ENCODE measurements at regions not wholly inside any gene's neighbourhood (a gene's known extent, or its start where the extent isn't known, plus 50 kb on each side); places are given as distances from the start of the nearest gene placed in this dataset.

DNA sequence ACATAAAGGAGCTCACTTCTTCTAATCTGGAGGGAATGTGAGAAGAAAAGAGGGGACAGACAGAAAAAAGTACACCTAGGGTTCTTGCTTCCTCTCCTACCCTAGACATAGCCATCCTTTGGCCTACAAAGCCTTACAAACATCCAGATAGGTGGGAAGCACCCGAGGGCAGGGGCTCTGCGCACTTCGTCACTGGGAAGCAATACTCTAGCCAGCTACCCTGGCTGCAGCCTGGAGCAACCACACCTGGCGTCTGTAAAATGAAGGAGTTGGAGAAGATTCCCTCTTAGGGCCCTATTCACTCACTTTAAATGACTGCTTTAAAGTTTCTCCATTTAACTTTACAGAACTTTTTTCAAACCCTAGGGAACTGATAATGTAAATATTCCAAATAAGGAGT lies 65.7 kb upstream of the NOCT start:
- H3K27me3 ChIP-seq (ENCODE audit: control insufficient read depth, insufficient read depth, low read length): no peaks in the 10 kb centered on the region
- no peaks in the 10 kb centered on the region for H3K36me3 ChIP-seq (ENCODE audit: control insufficient read depth, insufficient read depth, low read length)
- H3K9ac ChIP-seq (ENCODE audit: low read length): no peak overlapping the region
- H3K4me1 ChIP-seq (ENCODE audit: control insufficient read depth, insufficient read depth, low read length): no peaks in the 10 kb centered on the region
- H3K4me3 ChIP-seq (ENCODE audit: low read length): no peak overlapping the region
- no peaks in the 10 kb centered on the region for H3K9me3 ChIP-seq (ENCODE audit: control insufficient read depth, low read length)

DNA sequence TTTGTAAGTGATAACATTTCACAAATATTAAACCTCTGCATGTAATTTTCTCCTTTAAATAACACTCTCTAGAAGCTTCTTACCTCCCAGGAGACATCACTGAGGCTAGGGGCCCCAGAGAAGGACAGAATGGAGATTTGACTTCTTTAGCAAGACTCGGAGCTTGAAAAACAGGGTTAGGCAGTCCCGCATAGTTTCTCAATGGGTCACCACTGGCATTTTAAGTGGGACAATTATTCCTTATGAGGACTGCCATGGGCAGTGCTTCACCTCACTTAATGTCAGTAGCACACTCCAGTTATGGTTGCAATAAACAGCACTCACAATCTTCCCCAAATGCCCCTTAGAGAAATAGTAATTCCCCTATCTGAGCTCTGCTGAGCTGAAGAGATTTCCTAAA lies 66.7 kb upstream of the NOCT start:
- no peaks in the 10 kb centered on the region for H3K36me3 ChIP-seq (ENCODE audit: control insufficient read depth, insufficient read depth, low read length)
- no peaks in the 10 kb centered on the region for H3K4me1 ChIP-seq (ENCODE audit: control insufficient read depth, insufficient read depth, low read length)
- H3K4me3 ChIP-seq (ENCODE audit: low read length): no peak overlapping the region
- no peak overlapping the region for H3K9ac ChIP-seq (ENCODE audit: low read length)
- no peaks in the 10 kb centered on the region for H3K27me3 ChIP-seq (ENCODE audit: control insufficient read depth, insufficient read depth, low read length)
- no peaks in the 10 kb centered on the region for H3K9me3 ChIP-seq (ENCODE audit: control insufficient read depth, low read length)

DNA sequence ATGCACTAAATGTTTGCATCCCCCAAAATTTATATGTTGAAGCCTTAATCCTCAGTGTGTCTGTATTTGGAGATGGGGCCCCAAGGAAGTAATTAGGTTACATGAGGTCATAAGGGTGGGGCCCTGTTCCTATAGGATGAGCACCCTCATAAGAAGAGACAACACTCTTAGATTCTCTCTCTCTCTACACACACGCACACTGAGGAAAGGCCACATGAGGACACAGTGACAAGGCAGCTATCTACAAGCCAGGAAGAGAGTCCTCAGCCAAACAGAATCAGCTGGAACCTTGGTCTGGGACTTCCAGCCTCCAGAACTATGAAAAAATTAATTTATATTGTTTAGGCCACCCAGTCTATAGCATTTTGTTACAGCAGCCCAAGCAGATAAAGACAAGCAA lies 69.3 kb upstream of the NOCT start:
- Histone ChIP-seq H3K9me3 (ENCODE audit: control insufficient read depth, low read length) (no peaks in the 10 kb centered on the region), H3K4me1 (ENCODE audit: control insufficient read depth, insufficient read depth, low read length) (no peaks in the 10 kb centered on the region), H3K9ac (ENCODE audit: low read length) (no peak overlapping the region), H3K36me3 (ENCODE audit: control insufficient read depth, insufficient read depth, low read length) (no peaks in the 10 kb centered on the region), H3K4me3 (ENCODE audit: low read length) (no peak overlapping the region), H3K27me3 (ENCODE audit: control insufficient read depth, insufficient read depth, low read length) (no peaks in the 10 kb centered on the region)

DNA sequence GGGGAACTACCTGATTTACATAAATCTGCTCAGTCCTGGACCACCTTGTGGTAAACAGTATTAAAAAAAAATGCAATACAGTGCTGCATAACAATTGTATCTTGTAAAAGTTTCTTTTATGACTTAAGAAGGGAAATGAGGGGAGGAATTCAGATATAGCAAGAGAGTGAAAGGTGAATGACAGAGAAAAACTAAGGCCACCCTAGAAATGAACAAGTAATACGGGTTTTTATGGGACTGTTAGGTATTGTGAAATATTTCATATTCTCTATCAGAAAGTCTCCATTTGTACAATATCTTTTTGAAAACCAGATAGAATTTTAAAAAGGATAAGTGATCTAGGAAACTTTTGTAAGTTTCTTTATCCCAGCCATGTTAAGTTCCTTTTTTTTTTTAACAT lies 69.7 kb upstream of the NOCT start:
- no peaks in the 10 kb centered on the region for H3K9me3 ChIP-seq (ENCODE audit: control insufficient read depth, low read length)
- no peak overlapping the region for H3K4me3 ChIP-seq (ENCODE audit: low read length)
- no peaks in the 10 kb centered on the region for H3K27me3 ChIP-seq (ENCODE audit: control insufficient read depth, insufficient read depth, low read length)
- no peaks in the 10 kb centered on the region for H3K4me1 ChIP-seq (ENCODE audit: control insufficient read depth, insufficient read depth, low read length)
- no peaks in the 10 kb centered on the region for H3K36me3 ChIP-seq (ENCODE audit: control insufficient read depth, insufficient read depth, low read length)
- no peak overlapping the region for H3K9ac ChIP-seq (ENCODE audit: low read length)

DNA sequence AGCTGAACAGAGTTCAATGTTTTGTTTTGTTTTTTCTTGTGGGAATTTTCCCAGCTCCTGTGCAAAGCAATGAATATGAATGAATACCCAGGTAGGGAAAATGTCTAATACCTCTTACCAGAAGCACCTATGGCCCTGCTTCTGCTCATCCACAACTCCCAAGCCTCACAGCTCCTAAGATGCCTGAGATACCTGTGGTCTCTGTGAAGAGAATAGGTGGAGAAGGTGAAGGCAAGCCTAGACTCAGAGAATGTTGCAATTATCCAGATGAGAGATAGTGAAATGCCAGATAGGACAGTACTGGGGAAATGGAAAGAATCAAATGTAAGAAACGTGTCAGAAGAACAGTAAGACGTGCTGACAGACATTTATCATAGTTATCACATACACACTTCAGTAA lies 70.2 kb upstream of the NOCT start:
- Histone ChIP-seq H3K9ac (ENCODE audit: low read length) (no peak overlapping the region), H3K27me3 (ENCODE audit: control insufficient read depth, insufficient read depth, low read length) (no peaks in the 10 kb centered on the region), H3K9me3 (ENCODE audit: control insufficient read depth, low read length) (no peaks in the 10 kb centered on the region), H3K4me3 (ENCODE audit: low read length) (no peak overlapping the region), H3K4me1 (ENCODE audit: control insufficient read depth, insufficient read depth, low read length) (no peaks in the 10 kb centered on the region), H3K36me3 (ENCODE audit: control insufficient read depth, insufficient read depth, low read length) (no peaks in the 10 kb centered on the region)

DNA sequence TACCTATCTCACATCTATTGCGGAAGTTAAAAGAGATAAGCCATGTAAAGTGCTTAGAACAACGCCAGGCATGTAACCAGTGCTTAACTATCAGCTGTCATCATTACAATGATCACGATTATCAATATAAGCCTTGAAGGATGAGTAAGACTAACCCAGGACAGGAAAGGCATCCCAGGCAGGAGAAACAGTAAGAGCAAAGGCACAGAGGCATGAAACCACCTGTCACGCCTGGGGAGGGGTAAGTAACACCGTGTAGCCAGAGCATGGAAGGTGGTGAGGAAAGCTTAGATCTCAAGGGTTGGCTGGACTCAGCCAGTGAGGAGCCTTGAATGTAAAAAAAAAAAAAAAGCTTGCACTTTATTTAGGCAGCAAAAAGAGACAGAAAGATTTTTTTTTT lies 71.7 kb upstream of the NOCT start:
- no peaks in the 10 kb centered on the region for H3K27me3 ChIP-seq (ENCODE audit: control insufficient read depth, insufficient read depth, low read length)
- no peaks in the 10 kb centered on the region for H3K4me1 ChIP-seq (ENCODE audit: control insufficient read depth, insufficient read depth, low read length)
- H3K4me3 ChIP-seq (ENCODE audit: low read length): no peak overlapping the region
- H3K9ac ChIP-seq (ENCODE audit: low read length): no peak overlapping the region
- H3K36me3 ChIP-seq (ENCODE audit: control insufficient read depth, insufficient read depth, low read length): no peaks in the 10 kb centered on the region
- H3K9me3 ChIP-seq (ENCODE audit: control insufficient read depth, low read length): no peaks in the 10 kb centered on the region

DNA sequence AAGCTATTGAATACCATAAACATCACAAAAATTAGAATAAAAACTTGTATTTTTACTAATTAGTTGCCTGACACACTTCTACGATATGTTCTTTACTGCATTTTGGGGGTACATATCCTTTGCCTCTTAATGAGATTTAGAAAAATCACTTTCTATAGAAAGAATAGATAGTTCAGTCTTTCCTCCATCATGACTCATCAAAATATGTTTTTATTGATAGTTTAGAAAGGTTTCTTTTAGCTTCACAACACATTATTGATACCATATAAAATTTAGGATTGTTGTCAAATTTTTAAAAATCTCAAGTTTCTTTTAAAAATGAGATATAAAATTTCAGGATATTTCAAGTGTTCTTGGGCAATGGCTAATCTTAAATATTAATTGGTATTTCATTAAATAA lies 74.5 kb upstream of the NOCT start:
- H3K27me3 ChIP-seq (ENCODE audit: control insufficient read depth, insufficient read depth, low read length): no peaks in the 10 kb centered on the region
- no peaks in the 10 kb centered on the region for H3K9me3 ChIP-seq (ENCODE audit: control insufficient read depth, low read length)
- H3K9ac ChIP-seq (ENCODE audit: low read length): no peak overlapping the region

DNA sequence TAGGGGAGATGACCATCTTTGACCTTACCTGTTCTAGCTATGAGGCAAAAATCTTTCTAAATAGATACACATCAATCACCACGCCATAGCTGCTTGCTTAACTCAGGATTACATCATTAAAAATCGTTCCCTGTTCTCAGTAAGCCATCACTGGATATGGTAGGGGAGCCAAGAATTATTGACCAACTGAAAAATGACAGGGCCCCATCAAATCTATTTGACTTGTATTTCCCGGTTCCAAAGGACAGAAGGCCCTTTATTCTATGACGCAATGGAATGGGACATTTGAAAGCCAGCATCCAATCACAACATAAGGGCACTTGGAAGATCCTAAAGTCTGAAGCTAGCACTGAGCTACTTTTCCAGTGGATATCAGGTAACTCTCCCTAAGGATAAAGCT lies 75.6 kb upstream of the NOCT start:
- Histone ChIP-seq H3K4me1 (ENCODE audit: control insufficient read depth, insufficient read depth, low read length) (no peaks in the 10 kb centered on the region), H3K27me3 (ENCODE audit: control insufficient read depth, insufficient read depth, low read length) (no peaks in the 10 kb centered on the region), H3K9ac (ENCODE audit: low read length) (no peak overlapping the region), H3K4me3 (ENCODE audit: low read length) (no peak overlapping the region), H3K36me3 (ENCODE audit: control insufficient read depth, insufficient read depth, low read length) (no peaks in the 10 kb centered on the region), H3K9me3 (ENCODE audit: control insufficient read depth, low read length) (no peaks in the 10 kb centered on the region)

More for the DNA sequence above, 74.5 kb upstream of the NOCT start:
- Histone ChIP-seq H3K4me1 (ENCODE audit: control insufficient read depth, insufficient read depth, low read length) (no peaks in the 10 kb centered on the region), H3K36me3 (ENCODE audit: control insufficient read depth, insufficient read depth, low read length) (no peaks in the 10 kb centered on the region), H3K4me3 (ENCODE audit: low read length) (no peak overlapping the region)

DNA sequence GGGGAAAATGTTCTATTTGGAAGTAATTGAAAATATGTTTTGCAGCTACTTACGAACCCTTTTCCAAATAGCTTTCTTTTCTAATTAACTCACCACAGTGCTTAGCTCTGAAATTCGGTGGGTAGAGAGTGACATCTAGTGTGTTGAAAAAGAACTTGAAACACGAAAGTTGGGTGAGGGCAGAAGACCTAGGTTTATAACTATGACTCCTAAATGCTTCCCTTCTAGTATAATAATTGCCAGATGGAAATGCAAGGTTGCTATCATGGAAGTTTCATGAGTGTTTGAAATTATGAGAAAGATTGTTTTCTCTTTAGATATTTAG lies 77.3 kb upstream of the NOCT start:
- Histone ChIP-seq H3K27me3 (ENCODE audit: control insufficient read depth, insufficient read depth, low read length) (no peaks in the 10 kb centered on the region), H3K4me1 (ENCODE audit: control insufficient read depth, insufficient read depth, low read length) (no peaks in the 10 kb centered on the region), H3K36me3 (ENCODE audit: control insufficient read depth, insufficient read depth, low read length) (no peaks in the 10 kb centered on the region), H3K9ac (ENCODE audit: low read length) (no peak overlapping the region), H3K9me3 (ENCODE audit: control insufficient read depth, low read length) (no peaks in the 10 kb centered on the region), H3K4me3 (ENCODE audit: low read length) (no peak overlapping the region)

DNA sequence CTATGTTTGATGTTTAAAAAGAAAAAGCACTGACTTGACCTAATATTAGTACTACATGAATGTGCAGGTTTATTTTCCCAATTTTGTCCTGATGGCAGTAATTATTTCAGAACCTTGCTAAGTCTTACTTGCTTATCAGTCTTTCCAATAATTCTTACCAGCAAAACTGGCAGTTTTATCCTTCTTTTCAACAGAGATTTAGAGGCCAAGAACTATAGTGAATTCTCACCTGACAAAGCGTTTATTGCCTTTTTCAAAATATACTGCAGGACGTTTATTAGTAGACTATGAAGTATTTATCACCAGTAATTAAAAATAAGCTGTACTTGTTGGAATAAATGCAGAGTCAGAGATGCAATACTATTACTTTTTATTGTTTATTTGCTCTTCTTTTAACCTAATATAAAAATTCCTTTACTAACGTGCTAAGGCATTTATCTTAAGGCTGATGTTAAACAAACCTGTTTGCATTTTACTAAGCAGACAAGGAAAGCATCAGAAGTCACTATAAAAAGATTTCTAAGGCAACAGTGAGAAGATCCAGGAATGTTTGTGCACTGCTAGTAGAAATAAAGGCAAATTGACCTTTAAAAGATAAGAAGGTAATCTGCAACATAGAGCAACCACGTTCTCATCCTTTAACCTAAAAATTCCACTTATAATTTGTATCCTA lies 80.3 kb upstream of the NOCT start:
- H3K27me3 ChIP-seq (ENCODE audit: control insufficient read depth, insufficient read depth, low read length): no peaks in the 10 kb centered on the region
- no peaks in the 10 kb centered on the region for H3K36me3 ChIP-seq (ENCODE audit: control insufficient read depth, insufficient read depth, low read length)
- H3K9ac ChIP-seq (ENCODE audit: low read length): no peak overlapping the region
- no peaks in the 10 kb centered on the region for H3K4me1 ChIP-seq (ENCODE audit: control insufficient read depth, insufficient read depth, low read length)
- H3K4me3 ChIP-seq (ENCODE audit: low read length): no peak overlapping the region
- H3K9me3 ChIP-seq (ENCODE audit: control insufficient read depth, low read length): no peaks in the 10 kb centered on the region

DNA sequence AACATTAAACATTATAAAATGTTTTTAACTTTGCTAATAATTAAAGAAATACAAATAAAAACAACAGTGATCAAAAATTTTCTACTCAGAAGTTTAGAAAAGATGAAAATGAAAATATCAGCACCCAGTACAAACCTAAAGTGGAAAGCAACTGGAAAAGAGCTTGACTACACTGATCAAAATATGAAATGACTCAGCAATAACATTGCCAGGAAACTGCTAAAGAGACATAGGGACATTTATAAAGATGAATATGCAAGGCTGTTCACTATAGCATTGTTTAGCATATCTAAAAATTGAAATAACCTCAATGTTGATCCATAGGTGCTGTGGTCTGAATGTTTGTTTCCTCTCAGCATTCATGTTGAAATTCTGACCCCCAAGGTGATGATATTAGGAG lies 88.5 kb upstream of the NOCT start:
- H3K9me3 ChIP-seq (ENCODE audit: control insufficient read depth, low read length): no peaks in the 10 kb centered on the region
- no peaks in the 10 kb centered on the region for H3K36me3 ChIP-seq (ENCODE audit: control insufficient read depth, insufficient read depth, low read length)
- H3K4me1 ChIP-seq (ENCODE audit: control insufficient read depth, insufficient read depth, low read length): no peaks in the 10 kb centered on the region
- no peak overlapping the region for H3K4me3 ChIP-seq (ENCODE audit: low read length)
- H3K9ac ChIP-seq (ENCODE audit: low read length): no peak overlapping the region
- H3K27me3 ChIP-seq (ENCODE audit: control insufficient read depth, insufficient read depth, low read length): no peaks in the 10 kb centered on the region

DNA sequence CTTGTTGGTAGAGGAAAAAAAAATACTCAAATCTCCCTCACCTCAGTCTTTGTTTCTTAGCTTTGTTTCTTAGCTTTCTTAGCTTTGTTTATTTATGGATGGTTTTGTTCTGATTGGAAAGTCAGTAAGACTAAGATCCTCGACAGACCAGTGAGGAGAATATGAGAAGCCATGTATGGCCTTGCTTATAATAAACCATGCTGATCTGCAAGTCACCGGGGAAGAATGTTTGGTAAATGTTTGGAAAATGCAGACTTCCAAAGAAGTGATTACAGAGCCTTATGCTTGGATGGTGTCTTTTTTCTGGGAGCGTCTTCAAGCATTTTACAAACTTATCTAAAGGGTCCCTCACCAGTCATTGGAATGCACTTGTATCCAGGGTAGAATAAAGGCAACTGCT lies 90.1 kb upstream of the NOCT start:
- no peaks in the 10 kb centered on the region for H3K9me3 ChIP-seq (ENCODE audit: control insufficient read depth, low read length)
- H3K9ac ChIP-seq (ENCODE audit: low read length): no peak overlapping the region
- no peaks in the 10 kb centered on the region for H3K36me3 ChIP-seq (ENCODE audit: control insufficient read depth, insufficient read depth, low read length)
- H3K27me3 ChIP-seq (ENCODE audit: control insufficient read depth, insufficient read depth, low read length): no peaks in the 10 kb centered on the region
- H3K4me3 ChIP-seq (ENCODE audit: low read length): no peak overlapping the region
- no peaks in the 10 kb centered on the region for H3K4me1 ChIP-seq (ENCODE audit: control insufficient read depth, insufficient read depth, low read length)
